Naive B cell (primary cell): ENCODE measurements at regions not wholly inside any gene's neighbourhood (a gene's known extent, or its start where the extent isn't known, plus 50 kb on each side); places are given as distances from the start of the nearest gene placed in this dataset.

Experiments
- ATAC-seq, 2 donors: fragments of 150-1000 bp; cut with Tn5 transposase; 2 replicates each; pipeline ENCODE4 v1.10.0; 2021; ENCODE audit warnings: low read depth in 2 of 2, mild to moderate bottlenecking in 2 of 2, moderate library complexity in 2 of 2
- DNase-seq: peaks from one replicate; pipeline ENCODE4 v3.0.0; 2022
- H3K27ac Mint-ChIP-seq, 6 donors: one replicate each; pipeline ENCODE4 v1.8.0; 2020 to 2022; ENCODE audit warnings: mild to moderate bottlenecking in 6 of 6, mixed read lengths in 6 of 6, moderate library complexity in 5 of 6, inconsistent platforms in 2 of 6
- H3K27me3 Mint-ChIP-seq, 3 donors: one replicate each; pipeline ENCODE4 v1.8.0; 2021 to 2022; ENCODE audit warnings: mixed read lengths in 3 of 3, mild to moderate bottlenecking in 1 of 3
- H3K36me3 Mint-ChIP-seq, 2 donors: one replicate each; pipeline ENCODE4 v1.8.0; 2020 to 2022; ENCODE audit warnings: mixed read lengths in 2 of 2, inconsistent platforms in 1 of 2, mild to moderate bottlenecking in 1 of 2
- H3K4me1 Mint-ChIP-seq, 3 donors: one replicate each; pipeline ENCODE4 v1.8.0; 2020 to 2022; ENCODE audit warnings: mixed read lengths in 3 of 3, inconsistent platforms in 1 of 3, mild to moderate bottlenecking in 1 of 3, moderate library complexity in 1 of 3
- H3K4me3 Mint-ChIP-seq, 8 donors: one replicate each; pipeline ENCODE4 v1.8.0; 2020 to 2022; ENCODE audit warnings: mild to moderate bottlenecking in 8 of 8, mixed read lengths in 8 of 8, moderate library complexity in 8 of 8, inconsistent platforms in 2 of 8
- H3K9me3 Mint-ChIP-seq, 7 donors: one replicate each; pipeline ENCODE4 v1.8.0; 2020 to 2022; ENCODE audit warnings: mixed read lengths in 7 of 7, mild to moderate bottlenecking in 5 of 7, inconsistent platforms in 2 of 7, moderate library complexity in 1 of 7

DNA sequence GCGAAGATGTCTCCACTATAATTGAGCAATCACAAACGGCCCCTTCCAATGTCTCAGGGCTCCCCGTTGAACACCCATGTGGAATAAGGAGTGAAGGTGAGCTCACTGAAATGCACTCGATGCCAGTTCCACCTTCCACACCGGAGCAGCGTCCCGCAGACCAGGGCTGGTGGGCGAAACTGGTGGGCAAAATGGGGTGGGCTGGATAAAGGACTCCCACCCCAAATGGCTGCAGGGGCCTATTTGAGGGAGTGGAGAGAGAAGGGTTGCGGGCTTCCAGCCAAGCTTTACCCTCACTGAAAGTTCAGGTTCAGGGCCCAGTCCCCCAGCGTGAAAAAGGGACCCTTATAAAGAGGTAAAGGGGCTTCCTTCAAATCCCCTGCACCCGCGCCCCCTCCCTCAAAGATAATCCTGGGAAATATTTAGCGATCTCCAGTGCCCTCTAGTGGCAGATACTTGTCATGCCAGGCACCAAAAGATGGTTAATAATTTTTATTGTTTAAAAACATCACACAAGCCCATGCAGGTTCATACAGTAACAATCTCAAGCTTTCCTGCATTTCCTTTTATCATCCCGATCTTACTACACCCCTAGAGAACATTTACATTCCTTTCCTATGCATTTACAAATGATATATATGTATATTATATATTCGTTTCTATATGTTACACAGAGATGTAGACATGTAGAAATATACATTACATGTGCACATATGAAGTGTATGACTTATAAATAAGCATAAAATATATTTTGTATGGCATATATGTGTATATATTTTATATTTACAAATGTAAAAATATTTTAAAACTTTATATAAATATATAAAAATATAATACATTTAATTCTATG lies 58.2 kb upstream of the NKX2-2 start:
- Mint-ChIP-seq H3K27ac (no peak overlapping the region), H3K36me3 (no peaks in the 10 kb centered on the region), H3K4me1 (no peaks in the 10 kb centered on the region), H3K27me3 (peaks cover 33 to 34% (median 34%) of the 10 kb centered on the region in 3 donors), H3K4me3 (no peak overlapping the region), H3K9me3 (no peaks in the 10 kb centered on the region)
- DNase-seq = peak; percentile 7
- no peak for ATAC-seq

- Mint-ChIP-seq H3K4me1 (no peaks in the 10 kb centered on the region), H3K9me3 (no peaks in the 10 kb centered on the region), H3K27me3 (peaks cover 36 to 44% (median 38%) of the 10 kb centered on the region in 3 donors), H3K36me3 (no peaks in the 10 kb centered on the region), H3K4me3 (no peak overlapping the region), H3K27ac (no peak overlapping the region)
- no peak for ATAC-seq
- no peak for DNase-seq
These were observed 56.6 kb upstream of the NKX2-2 start for GRCh38 chr20:21570285-21570992.

- no peak for DNase-seq
- Mint-ChIP-seq H3K36me3 (no peaks in the 10 kb centered on the region), H3K27ac (peak overlapping the region in 1 of 6 donors; percentile 81), H3K9me3 (no peaks in the 10 kb centered on the region), H3K27me3 (peaks cover 35 to 39% (median 36%) of the 10 kb centered on the region in 3 donors), H3K4me3 (no peak overlapping the region), H3K4me1 (no peaks in the 10 kb centered on the region)
- no peak for ATAC-seq
These were observed 55.7 kb upstream of the NKX2-2 start for GRCh38 chr20:21569586-21569985.

DNA sequence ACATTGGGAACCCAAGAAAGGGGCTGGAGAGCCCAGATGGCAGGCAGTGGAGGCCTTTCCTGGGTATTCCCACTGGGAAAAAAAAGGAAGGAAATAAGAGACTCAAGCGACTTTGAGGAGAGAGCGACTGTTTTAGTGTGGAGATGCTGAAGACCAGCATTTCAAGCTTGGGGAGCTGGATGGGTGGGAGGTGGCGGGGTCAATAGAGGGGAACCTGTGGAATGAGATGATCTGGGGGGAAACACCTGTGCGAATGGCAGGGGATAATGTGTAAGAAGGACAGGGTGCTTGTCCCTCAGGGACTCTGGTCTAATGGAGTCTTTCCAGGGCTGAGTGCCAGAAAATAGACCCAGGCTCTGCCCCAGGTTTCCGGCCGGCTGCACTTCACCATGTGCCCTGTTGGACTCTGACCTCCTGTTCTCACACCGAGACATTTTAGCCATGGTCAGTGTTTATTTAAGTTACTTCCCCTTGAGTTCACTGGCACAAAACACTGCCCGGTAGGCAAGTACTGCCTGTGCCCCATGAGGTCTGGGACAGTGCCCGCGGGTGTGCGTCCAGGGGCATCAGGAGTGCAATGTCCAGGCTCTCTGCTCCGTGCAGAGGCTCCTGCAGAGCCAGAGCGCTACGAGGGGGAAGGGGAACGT lies 50.4 kb upstream of the NKX2-2 start:
- H3K4me3 Mint-ChIP-seq = no peak overlapping the region

More for the DNA sequence above, 50.4 kb upstream of the NKX2-2 start:
- peaks cover 28 to 59% (median 36%) of the 10 kb centered on the region in 3 donors for H3K27me3 Mint-ChIP-seq
- no peak for ATAC-seq
- H3K27ac Mint-ChIP-seq = no peak overlapping the region
- no peaks in the 10 kb centered on the region for H3K4me1 Mint-ChIP-seq
- peaks cover 4 to 11% of the 10 kb centered on the region in 2 donors for H3K36me3 Mint-ChIP-seq
- no peak for DNase-seq
- peaks cover 0 to 12% (median 5%) of the 10 kb centered on the region in 7 donors for H3K9me3 Mint-ChIP-seq
